DOHH2 (cell line): ENCODE measurements at regions not wholly inside any gene's neighbourhood (a gene's known extent, or its start where the extent isn't known, plus 50 kb on each side); places are given as distances from the start of the nearest gene placed in this dataset.

Experiments used
- CTCF ChIP-seq: fragments of 200-600 bp; sonication (generic); IDR thresholded peaks from one replicate; pipeline ENCODE4 v1.5.1; 2014; ENCODE audit warnings: antibody characterized with exemption, mild to moderate bottlenecking, low read depth, low read length; ENCODE audit not compliant: poor library complexity, severe bottlenecking
- EZH2phosphoT487 ChIP-seq: fragments of 200-600 bp; sonication (generic); IDR thresholded peaks from 2 replicates; pipeline ENCODE4 v1.6.1; 2017; ENCODE audit warnings: borderline replicate concordance, mild to moderate bottlenecking, antibody characterized with exemption, low read length, moderate library complexity, mixed read lengths

- TF ChIP-seq CTCF (no peak), EZH2phosphoT487 (no peak)
Observed at GRCh38 chr2:147546109-147546508, 298.7 kb upstream of the ACVR2A start.
